Lung (tissue), 11 donors: ENCODE measurements at regions not wholly inside any gene's neighbourhood (a gene's known extent, or its start where the extent isn't known, plus 50 kb on each side); places are given as distances from the start of the nearest gene placed in this dataset.

ENCODE experiments used
- ATAC-seq: fragments of 200-7000 bp; cut with Tn5 transposase; one replicate; pipeline ENCODE4 v1.9.1; 2020; ENCODE audit warnings: moderate number of reproducible peaks; ENCODE audit not compliant: insufficient read depth, low FRiP score
- DNase-seq, 3 donors: peaks; one replicate each; pipeline ENCODE4 v3.0.0-alpha.2; 2013 to 2017
- H3K27ac ChIP-seq, 2 donors: one replicate each; pipeline ENCODE4 v1.5.1; 2013; ENCODE audit warnings: mild to moderate bottlenecking in 2 of 2, moderate library complexity in 2 of 2, control low read depth in 1 of 2, inconsistent platforms in 1 of 2, low read depth in 1 of 2, low read length in 1 of 2
- H3K27me3 ChIP-seq, 3 donors: one replicate each; pipeline ENCODE4 v1.5.1; 2013; ENCODE audit warnings: low read length in 2 of 3; ENCODE audit not compliant: control insufficient read depth in 3 of 3, insufficient read depth in 3 of 3
- H3K36me3 ChIP-seq, 4 donors: one replicate each; pipeline ENCODE4 v1.5.1; 2013; ENCODE audit warnings: low read length in 4 of 4, mild to moderate bottlenecking in 1 of 4, moderate library complexity in 1 of 4; ENCODE audit not compliant: control insufficient read depth in 4 of 4, insufficient read depth in 4 of 4
- H3K4me1 ChIP-seq, 5 donors: one replicate each; pipeline ENCODE4 v1.5.1; 2013; ENCODE audit warnings: low read length in 5 of 5, mild to moderate bottlenecking in 2 of 5, moderate library complexity in 1 of 5; ENCODE audit not compliant: control insufficient read depth in 5 of 5, insufficient read depth in 5 of 5
- H3K4me3 ChIP-seq: one replicate; pipeline ENCODE4 v1.5.1; 2013; ENCODE audit warnings: mild to moderate bottlenecking, control low read depth, moderate library complexity
- H3K9ac ChIP-seq, 2 donors: one replicate each; pipeline ENCODE4 v1.5.1; 2013; ENCODE audit warnings: low read length in 2 of 2, control low read depth in 1 of 2; ENCODE audit not compliant: insufficient read depth in 1 of 2
- H3K9me3 ChIP-seq, 4 donors: one replicate each; pipeline ENCODE4 v1.5.1; 2013; ENCODE audit warnings: low read length in 3 of 4, mild to moderate bottlenecking in 1 of 4, moderate library complexity in 1 of 4; ENCODE audit not compliant: control insufficient read depth in 4 of 4, insufficient read depth in 3 of 4
- CTCF ChIP-seq: IDR thresholded peaks from 2 replicates; pipeline ENCODE4 v1.5.1; 2012; ENCODE audit warnings: mild to moderate bottlenecking; ENCODE audit errors: control extremely low read depth, extremely low read depth
- whole genome bisulfite sequencing, 2 donors: extraction: QIAGEN DNeasy Blood & Tissue Kit; methylation state at CpG; one replicate each; pipeline ENCODE4 v1.1.7; 2013; 5-methylcytosine and 5-hydroxymethylcytosine counted together
- donor health status: control.
- donor health status: control.
- donor health status: Bipolar disorder and iron deficiency.
- donor health status: healthy.
- donor health status: DM: yes; HTN: yes; CAD: no.

DNA sequence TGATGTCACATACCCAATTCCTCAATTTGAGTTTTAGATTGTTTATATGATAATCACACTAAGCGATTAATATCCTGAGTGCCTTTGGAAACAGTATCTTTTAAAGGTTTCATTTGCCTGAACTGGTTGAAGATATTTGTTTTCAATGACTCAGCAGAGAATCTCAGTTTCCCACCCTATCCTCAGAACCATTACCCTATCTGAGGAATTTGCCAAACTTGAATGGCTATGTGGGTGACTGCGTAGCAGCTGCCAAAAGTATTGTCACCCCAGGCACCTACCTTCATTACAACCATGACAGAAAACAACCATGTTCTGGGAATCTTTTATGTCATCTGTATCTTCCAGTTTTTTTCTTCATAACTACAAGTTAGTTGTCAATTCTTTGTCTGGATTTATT, 440.1 kb upstream of the NBEA start:
- WGBS, 2 donors, result 89 to 90% methylated on average over 2 of the region's 2 CpGs
- Histone ChIP-seq H3K27ac (no peak overlapping the region), H3K9me3 (peaks cover 0 to 1% (median 0%) of the 10 kb centered on the region in 4 donors), H3K4me1 (no peaks in the 10 kb centered on the region), H3K27me3 (no peaks in the 10 kb centered on the region), H3K4me3 (no peak overlapping the region), H3K9ac (no peak overlapping the region), H3K36me3 (no peaks in the 10 kb centered on the region)
- TF ChIP-seq CTCF, result no peak
- ATAC-seq (no peak), DNase-seq (no peak)

DNA sequence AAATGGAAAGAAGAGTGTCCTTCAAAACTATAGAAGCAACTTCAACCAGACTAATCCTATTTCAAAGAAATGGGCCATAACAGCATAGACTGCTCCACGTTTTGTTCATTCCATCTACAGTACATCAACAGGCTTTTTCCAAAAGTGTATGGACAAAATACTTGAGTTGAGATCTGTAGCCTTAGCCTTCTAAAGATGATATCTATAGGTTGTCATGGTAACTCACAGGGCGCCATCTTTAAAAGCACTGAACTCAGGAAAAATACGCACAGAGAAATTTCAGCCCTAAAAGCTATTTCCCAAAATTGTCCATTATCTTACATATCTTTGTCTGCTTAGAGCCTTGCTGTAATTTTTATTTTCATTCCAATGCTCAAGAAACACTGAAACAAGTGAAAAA, 439.4 kb upstream of the NBEA start:
- no peaks in the 10 kb centered on the region for H3K27me3 ChIP-seq
- WGBS, 2 donors, result 82 to 88% methylated on average over 3 of the region's 3 CpGs
- no peak for TF ChIP-seq CTCF
- H3K9me3 ChIP-seq, result peaks cover 0 to 1% (median 0%) of the 10 kb centered on the region in 4 donors
- H3K27ac ChIP-seq, result no peak overlapping the region
- DNase-seq, result no peak
- no peaks in the 10 kb centered on the region for H3K4me1 ChIP-seq
- H3K36me3 ChIP-seq, result no peaks in the 10 kb centered on the region
- H3K9ac ChIP-seq, result no peak overlapping the region
- no peak overlapping the region for H3K4me3 ChIP-seq
- no peak for ATAC-seq

GRCh38 chr13:34506796-34507195, 435.3 kb upstream of the NBEA start:
- no peaks in the 10 kb centered on the region for H3K27me3 ChIP-seq
- no peak for DNase-seq
- no peak overlapping the region for H3K27ac ChIP-seq
- no peak overlapping the region for H3K9ac ChIP-seq
- WGBS, 2 donors, result 73 to 86% methylated on average over 3 of the region's 3 CpGs
- no peaks in the 10 kb centered on the region for H3K36me3 ChIP-seq
- peaks cover 0 to 1% (median 0%) of the 10 kb centered on the region in 4 donors for H3K9me3 ChIP-seq
- no peaks in the 10 kb centered on the region for H3K4me1 ChIP-seq
- H3K4me3 ChIP-seq, result no peak overlapping the region
- TF ChIP-seq CTCF, result no peak
- ATAC-seq, result no peak

GRCh38 chr13:34507630-34508029, 434.4 kb upstream of the NBEA start:
- Histone ChIP-seq H3K27ac (no peak overlapping the region), H3K36me3 (no peaks in the 10 kb centered on the region), H3K4me1 (no peaks in the 10 kb centered on the region), H3K9me3 (peaks cover 0 to 1% (median 0%) of the 10 kb centered on the region in 4 donors), H3K27me3 (no peaks in the 10 kb centered on the region), H3K9ac (no peak overlapping the region), H3K4me3 (no peak overlapping the region)
- WGBS, 2 donors, result 84 to 95% methylated on average over 4 of the region's 4 CpGs
- no peak for ATAC-seq
- DNase-seq, result no peak
- no peak for TF ChIP-seq CTCF
